Large intestine (tissue), 3 donors: ENCODE measurements at regions not wholly inside any gene's neighbourhood (a gene's known extent, or its start where the extent isn't known, plus 50 kb on each side); places are given as distances from the start of the nearest gene placed in this dataset.

ENCODE experiments used
- DNase-seq, 2 donors: peaks; one replicate each; pipeline versions ENCODE4 v3.0.0 to v3.0.0-alpha.2; 2013
- H3K27ac ChIP-seq: one replicate; pipeline ENCODE4 v1.5.1; 2013; ENCODE audit warnings: low read length
- H3K27me3 ChIP-seq: 2 replicates; pipeline ENCODE4 v1.6.1; 2013; ENCODE audit warnings: low read length; ENCODE audit not compliant: control insufficient read depth, insufficient read depth
- H3K36me3 ChIP-seq: 2 replicates; pipeline ENCODE4 v1.6.1; 2013; ENCODE audit warnings: low read length; ENCODE audit not compliant: control insufficient read depth, insufficient read depth
- H3K4me1 ChIP-seq: one replicate; pipeline ENCODE4 v1.6.1; 2013; ENCODE audit warnings: low read length; ENCODE audit not compliant: control insufficient read depth, insufficient read depth
- H3K4me3 ChIP-seq: one replicate; pipeline ENCODE4 v1.5.1; 2013; ENCODE audit warnings: low read length
- H3K9me3 ChIP-seq: one replicate; pipeline ENCODE4 v1.6.1; 2013; ENCODE audit warnings: mild to moderate bottlenecking, low read depth, low read length, moderate library complexity; ENCODE audit not compliant: control insufficient read depth
- WGBS: methylation state at CpG from one replicate; pipeline ENCODE4 v1.1.5; 2013; ENCODE audit warnings: low lambda C conversion rate; ENCODE audit not compliant: insufficient coverage; 5-methylcytosine and 5-hydroxymethylcytosine counted together

GRCh38 chr9:134245179-134245578 lies 80.8 kb upstream of the RNU6ATAC start:
- peaks cover 3% of the 10 kb centered on the region for H3K27me3 ChIP-seq
- no peaks in the 10 kb centered on the region for H3K4me1 ChIP-seq
- no peak for DNase-seq
- whole genome bisulfite sequencing: no CpG with 5 or more reads among the region's 11 CpGs
- H3K36me3 ChIP-seq: no peaks in the 10 kb centered on the region
- no peak overlapping the region for H3K4me3 ChIP-seq
- no peak overlapping the region for H3K27ac ChIP-seq
- no peaks in the 10 kb centered on the region for H3K9me3 ChIP-seq

GRCh38 chr9:134247918-134248631 lies 78.2 kb upstream of the RXRA start:
- no peak for DNase-seq
- WGBS: 100% methylated on average over 1 of the region's 5 CpGs
- Histone ChIP-seq H3K27me3 (peaks cover 3% of the 10 kb centered on the region), H3K36me3 (no peaks in the 10 kb centered on the region), H3K27ac (no peak overlapping the region), H3K9me3 (no peaks in the 10 kb centered on the region), H3K4me3 (no peak overlapping the region), H3K4me1 (no peaks in the 10 kb centered on the region)

GRCh38 chr9:134251296-134252069 lies 74.8 kb upstream of the RXRA start:
- H3K27me3 ChIP-seq: no peaks in the 10 kb centered on the region
- no peaks in the 10 kb centered on the region for H3K36me3 ChIP-seq
- H3K27ac ChIP-seq: no peak overlapping the region
- whole genome bisulfite sequencing: no CpG with 5 or more reads among the region's 33 CpGs
- no peak for DNase-seq
- no peaks in the 10 kb centered on the region for H3K4me1 ChIP-seq
- H3K9me3 ChIP-seq: no peaks in the 10 kb centered on the region
- no peak overlapping the region for H3K4me3 ChIP-seq

- WGBS: no CpG with 5 or more reads among the region's 23 CpGs
- DNase-seq: no peak
- H3K4me3 ChIP-seq: no peak overlapping the region
- H3K27ac ChIP-seq: no peak overlapping the region
- H3K9me3 ChIP-seq: no peaks in the 10 kb centered on the region
- H3K36me3 ChIP-seq: no peaks in the 10 kb centered on the region
- H3K27me3 ChIP-seq: no peaks in the 10 kb centered on the region
- no peaks in the 10 kb centered on the region for H3K4me1 ChIP-seq
These were observed 74.0 kb upstream of the RXRA start for GRCh38 chr9:134252084-134252830.

GRCh38 chr9:134253606-134254205 lies 72.5 kb upstream of the RXRA start:
- WGBS: 48% methylated on average over 2 of the region's 4 CpGs
- Histone ChIP-seq H3K9me3 (peaks cover 2% of the 10 kb centered on the region), H3K4me1 (no peaks in the 10 kb centered on the region), H3K27ac (no peak overlapping the region), H3K4me3 (no peak overlapping the region), H3K27me3 (no peaks in the 10 kb centered on the region), H3K36me3 (no peaks in the 10 kb centered on the region)
- DNase-seq: no peak

- Histone ChIP-seq H3K27ac (no peak overlapping the region), H3K36me3 (no peaks in the 10 kb centered on the region), H3K27me3 (no peaks in the 10 kb centered on the region), H3K4me1 (no peaks in the 10 kb centered on the region), H3K4me3 (no peak overlapping the region), H3K9me3 (peaks cover 2% of the 10 kb centered on the region)
- DNase-seq: no peak
- WGBS: no CpG with 5 or more reads among the region's 10 CpGs
These were observed 67.9 kb upstream of the RXRA start for GRCh38 chr9:134258332-134258731.

GRCh38 chr9:134258828-134259546 lies 67.3 kb upstream of the RXRA start:
- WGBS: no CpG with 5 or more reads among the region's 11 CpGs

GRCh38 chr9:134259708-134260107 lies 66.5 kb upstream of the RXRA start:
- no CpG with 5 or more reads among the region's 14 CpGs for WGBS
- Histone ChIP-seq H3K36me3 (no peaks in the 10 kb centered on the region), H3K4me3 (no peak overlapping the region), H3K9me3 (peaks cover 2% of the 10 kb centered on the region), H3K27me3 (no peaks in the 10 kb centered on the region), H3K4me1 (peaks cover 3% of the 10 kb centered on the region), H3K27ac (no peak overlapping the region)
- no peak for DNase-seq

More at GRCh38 chr9:134258828-134259546, 67.3 kb upstream of the RXRA start:
- H3K27me3 ChIP-seq: no peaks in the 10 kb centered on the region
- no peaks in the 10 kb centered on the region for H3K4me1 ChIP-seq
- no peak for DNase-seq
- H3K4me3 ChIP-seq: no peak overlapping the region
- H3K27ac ChIP-seq: no peak overlapping the region
- H3K9me3 ChIP-seq: peaks cover 2% of the 10 kb centered on the region
- no peaks in the 10 kb centered on the region for H3K36me3 ChIP-seq

GRCh38 chr9:134260801-134261200 lies 65.5 kb upstream of the RXRA start:
- Histone ChIP-seq H3K4me3 (no peak overlapping the region), H3K27me3 (no peaks in the 10 kb centered on the region), H3K9me3 (peaks cover 2% of the 10 kb centered on the region), H3K4me1 (peaks cover 10% of the 10 kb centered on the region), H3K27ac (no peak overlapping the region), H3K36me3 (no peaks in the 10 kb centered on the region)
- no CpG with 5 or more reads among the region's 18 CpGs for WGBS
- DNase-seq: no peak
